ENCODE measurements at regions not wholly inside any gene's neighbourhood (a gene's known extent, or its start where the extent isn't known, plus 50 kb on each side); places are given as distances from the start of the nearest gene placed in this dataset.

GRCh38 chr4:136818811-136819330 is 713.4 kb downstream of the PCDH18 start:
- no peak for DNase-seq

- DNase-seq = no peak
These were observed 720.0 kb downstream of the PCDH18 start for GRCh38 chr4:136812100-136812880.

- DNase-seq = no peak
These were observed 720.7 kb downstream of the PCDH18 start for GRCh38 chr4:136811496-136812077.

GRCh38 chr4:136810626-136811025 is 721.7 kb downstream of the PCDH18 start:
- DNase-seq = no peak

GRCh38 chr4:136806844-136807243 is 725.5 kb downstream of the PCDH18 start:
- DNase-seq = no peak

- DNase-seq = no peak
These were observed 726.7 kb downstream of the PCDH18 start for GRCh38 chr4:136805617-136806016.

- no peak for DNase-seq
These were observed 728.9 kb downstream of the PCDH18 start for GRCh38 chr4:136803433-136803832.

GRCh38 chr4:136800248-136800647 is 732.0 kb downstream of the PCDH18 start:
- DNase-seq = no peak

- no peak for DNase-seq
These were observed 735.3 kb downstream of the PCDH18 start for GRCh38 chr4:136796953-136797352.

- no peak for DNase-seq
These were observed 738.4 kb downstream of the PCDH18 start for GRCh38 chr4:136793848-136794247.

GRCh38 chr4:136784326-136784725 is 748.0 kb downstream of the PCDH18 start:
- no peak for DNase-seq

GRCh38 chr4:136769717-136770116 is 762.6 kb downstream of the PCDH18 start:
- DNase-seq = no peak

- no peak for DNase-seq
These were observed 763.4 kb downstream of the PCDH18 start for GRCh38 chr4:136768925-136769275.

GRCh38 chr4:136768213-136768924 is 763.9 kb downstream of the PCDH18 start:
- no peak for DNase-seq

GRCh38 chr4:136763919-136764318 is 768.4 kb downstream of the PCDH18 start:
- no peak for DNase-seq

- no peak for DNase-seq
These were observed 776.8 kb downstream of the PCDH18 start for GRCh38 chr4:136755531-136755916.

GRCh38 chr4:136754810-136755530 is 777.3 kb downstream of the PCDH18 start:
- DNase-seq = no peak

- no peak for DNase-seq
These were observed 780.7 kb downstream of the PCDH18 start for GRCh38 chr4:136751556-136751955.

- DNase-seq = no peak
These were observed 781.4 kb downstream of the PCDH18 start for GRCh38 chr4:136750897-136751296.

GRCh38 chr4:136749989-136750388 is 782.3 kb downstream of the PCDH18 start:
- no peak for DNase-seq

- no peak for DNase-seq
These were observed 783.5 kb downstream of the PCDH18 start for GRCh38 chr4:136748773-136749172.

GRCh38 chr4:136748165-136748564 is 784.1 kb downstream of the PCDH18 start:
- DNase-seq = no peak

GRCh38 chr4:136743238-136743637 is 789.1 kb downstream of the PCDH18 start:
- DNase-seq = no peak
